Glomerular visceral epithelial cell (primary cell): ENCODE measurements at regions not wholly inside any gene's neighbourhood (a gene's known extent, or its start where the extent isn't known, plus 50 kb on each side); places are given as distances from the start of the nearest gene placed in this dataset.

ENCODE experiments used
- DNase-seq: peaks from one replicate; pipeline ENCODE4 v3.0.0-alpha.2; 2016; ENCODE audit errors: extremely low spot score

DNA sequence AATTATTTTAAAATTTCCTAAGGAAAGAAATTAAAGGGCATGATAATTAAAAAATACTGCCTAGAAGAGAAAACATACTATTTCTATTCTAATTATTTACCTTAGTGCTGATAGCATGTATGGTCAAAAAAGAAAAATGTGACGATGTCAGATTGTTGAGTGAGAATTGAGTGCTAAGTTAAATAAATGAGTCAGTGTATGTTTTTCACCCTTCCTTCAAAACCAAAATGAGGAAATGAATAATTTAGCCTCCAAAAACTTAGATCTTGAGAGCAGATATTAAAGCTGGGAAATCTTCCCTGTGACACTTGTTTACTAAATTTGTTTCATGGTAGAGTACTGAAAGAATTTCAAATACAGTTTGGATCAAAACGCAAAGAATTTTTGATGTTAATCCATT lies 58.6 kb upstream of the NYAP2 start:
- no peak for DNase-seq

DNA sequence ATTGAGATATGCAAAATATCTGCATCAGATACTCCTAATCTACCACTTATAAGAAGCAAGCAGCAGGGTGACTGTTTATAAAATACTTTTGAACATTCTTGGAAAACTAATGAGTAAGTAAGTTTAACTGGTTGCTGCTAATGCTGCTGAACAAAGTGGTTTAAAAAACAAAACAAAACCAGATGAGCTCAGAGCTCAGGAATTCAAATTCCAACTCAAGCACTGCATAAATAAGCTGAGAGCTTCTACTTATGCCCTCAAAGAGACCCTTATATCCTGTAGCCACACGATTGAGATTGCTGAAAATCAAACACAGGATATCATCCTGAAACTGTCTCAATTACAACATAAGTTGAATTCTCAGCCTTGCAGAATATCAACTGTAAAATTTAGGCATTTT lies 62.3 kb upstream of the NYAP2 start:
- peak; percentile 68 for DNase-seq

DNA sequence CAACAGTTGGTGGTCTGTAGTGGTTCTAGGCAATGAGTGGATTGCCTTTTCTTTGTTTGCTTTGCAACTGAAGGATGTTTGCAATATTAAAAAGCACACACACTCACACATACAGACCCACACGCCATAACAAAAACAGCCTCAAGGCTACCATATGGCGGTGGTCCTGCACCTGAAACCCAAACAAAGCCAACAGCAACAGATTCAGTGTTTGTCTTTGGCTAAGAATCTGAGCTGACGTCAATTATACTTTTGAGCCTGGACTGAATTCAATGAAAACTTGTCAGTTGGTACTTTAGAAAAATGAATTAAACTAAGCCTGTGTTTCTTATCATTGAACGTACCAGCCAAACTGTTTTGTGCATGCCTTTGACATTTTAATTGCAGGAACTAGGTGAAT lies 65.0 kb upstream of the NYAP2 start:
- DNase-seq = no peak

DNA sequence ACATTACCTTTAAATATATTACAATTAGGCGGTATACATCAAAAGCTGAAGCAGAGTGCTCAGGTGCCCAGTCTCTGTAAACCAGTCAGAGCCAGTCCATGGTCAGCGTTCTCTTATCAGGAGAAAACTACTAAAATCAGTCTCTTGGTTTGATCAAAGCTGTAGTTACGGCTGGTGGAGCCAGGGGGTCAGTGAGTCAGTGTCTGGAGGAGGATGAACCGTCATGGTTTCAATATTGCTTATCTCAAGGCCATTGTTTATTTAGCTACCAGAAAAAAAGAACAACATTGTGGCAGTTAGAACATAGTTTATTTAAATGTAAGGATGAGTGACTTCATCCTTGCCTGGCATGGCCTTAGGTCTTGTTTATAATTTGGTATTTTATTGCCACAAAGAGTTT lies 71.3 kb upstream of the NYAP2 start:
- peak; percentile 18 for DNase-seq

DNA sequence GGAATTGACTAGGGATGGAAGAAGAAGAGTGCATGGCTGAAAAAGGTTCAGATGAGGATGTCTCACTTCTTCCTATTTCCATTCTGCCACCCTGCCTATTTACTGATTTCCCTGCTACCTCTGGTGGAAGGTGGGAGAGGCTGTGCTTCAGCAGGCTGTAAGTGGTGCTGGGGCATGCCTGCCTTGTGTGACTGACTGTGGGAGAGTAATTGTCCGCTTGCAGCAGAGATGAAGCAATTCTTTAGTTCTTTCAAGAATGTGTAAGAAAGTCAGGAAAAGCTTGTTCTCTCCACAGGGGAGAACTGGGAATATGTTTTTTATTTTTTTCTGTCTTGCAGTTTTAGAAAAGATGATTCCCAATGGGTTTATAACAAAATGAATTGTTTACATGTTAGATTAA lies 72.5 kb upstream of the NYAP2 start:
- no peak for DNase-seq

DNA sequence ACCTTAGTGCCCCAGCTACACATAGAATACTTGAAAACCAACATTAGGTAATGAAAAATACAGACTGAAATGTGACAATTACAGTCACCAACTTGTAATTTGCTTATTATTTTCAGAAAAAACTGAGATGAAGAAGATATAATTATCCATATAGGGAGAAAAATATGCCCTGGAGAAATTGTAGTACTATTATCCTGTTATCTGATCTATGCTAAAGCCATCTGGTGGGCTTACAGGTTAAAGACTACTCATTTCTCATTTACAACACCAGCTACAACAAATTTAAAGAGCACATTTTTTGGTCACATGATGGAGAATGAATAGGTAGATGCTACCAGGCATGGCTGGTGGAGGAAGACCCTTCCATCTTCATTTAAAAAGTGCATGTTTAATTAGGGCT lies 79.6 kb upstream of the NYAP2 start:
- no peak for DNase-seq

DNA sequence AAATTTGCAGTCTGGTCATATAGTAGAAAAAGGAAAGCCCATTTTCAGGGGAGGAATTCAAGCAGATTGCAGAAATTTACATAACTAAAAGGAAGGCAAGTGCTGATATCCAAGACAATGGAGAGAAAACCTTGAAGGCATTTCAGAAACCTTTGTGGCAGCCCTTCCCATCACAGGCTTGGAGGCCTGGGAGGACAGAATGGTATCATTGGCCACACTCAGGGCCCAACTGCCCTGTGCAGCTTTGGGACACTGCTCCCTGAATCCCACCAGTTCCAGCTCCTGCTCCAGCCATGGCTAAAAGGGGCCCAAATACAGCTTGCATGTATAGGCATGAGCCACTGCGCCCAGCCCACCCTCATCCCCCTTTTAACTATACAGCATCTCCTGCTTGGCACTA lies 81.1 kb upstream of the NYAP2 start:
- no peak for DNase-seq

DNA sequence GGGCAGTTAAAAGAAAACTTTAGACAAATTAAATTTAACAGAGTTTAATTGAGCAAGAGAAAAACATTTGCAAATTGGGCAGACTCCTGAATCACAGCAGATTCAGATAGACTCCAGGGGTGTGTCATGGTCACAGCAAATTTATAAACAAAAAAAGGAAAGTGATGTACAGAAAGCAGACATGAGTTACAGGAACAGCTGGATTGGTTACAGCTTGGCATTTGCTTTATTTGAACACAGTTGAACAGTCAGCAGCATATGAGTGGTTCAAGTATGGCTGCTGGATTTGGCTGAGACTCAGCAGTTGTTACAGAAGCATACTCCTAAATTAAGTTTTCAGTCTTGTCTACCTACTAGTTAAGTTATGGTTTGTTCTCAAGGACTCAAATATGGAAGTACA lies 82.3 kb upstream of the NYAP2 start:
- no peak for DNase-seq

DNA sequence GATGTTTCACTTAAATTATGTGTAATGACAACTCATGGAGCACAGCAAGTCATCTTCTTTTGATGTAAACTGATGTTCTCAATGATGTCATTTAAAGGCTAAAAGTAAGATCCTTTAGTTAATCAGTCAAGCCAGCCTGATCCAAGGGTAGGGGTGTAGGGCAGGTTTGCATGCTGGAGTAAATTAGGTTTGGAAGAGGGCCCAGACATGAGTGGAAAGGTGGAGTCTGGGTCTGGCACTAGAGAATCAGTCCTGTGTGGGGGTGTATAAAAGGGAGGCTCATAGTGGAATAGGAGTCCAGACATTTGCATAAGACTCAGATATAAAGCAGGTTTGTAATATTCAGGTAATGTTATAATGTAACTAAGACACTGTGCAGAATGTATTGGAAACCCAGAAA lies 88.8 kb upstream of the NYAP2 start:
- no peak for DNase-seq

DNA sequence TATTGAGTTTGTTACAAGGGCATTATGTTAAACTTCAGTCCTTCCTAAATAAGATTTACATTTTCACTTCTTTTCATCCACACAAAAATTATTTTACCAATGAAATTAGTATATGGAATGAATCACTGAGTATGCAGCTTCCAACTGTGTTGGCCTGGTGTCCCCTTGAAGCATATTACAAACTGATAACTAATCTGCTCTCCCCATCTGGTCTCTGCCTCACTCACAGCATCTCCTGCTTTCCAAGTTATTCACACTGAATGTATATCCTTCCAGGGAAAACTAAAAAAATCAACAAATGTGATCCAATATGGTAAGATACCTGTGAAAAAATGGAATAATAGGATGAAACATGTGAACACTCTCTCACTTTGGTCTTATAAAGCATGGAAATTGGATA lies 90.0 kb upstream of the NYAP2 start:
- no peak for DNase-seq

DNA sequence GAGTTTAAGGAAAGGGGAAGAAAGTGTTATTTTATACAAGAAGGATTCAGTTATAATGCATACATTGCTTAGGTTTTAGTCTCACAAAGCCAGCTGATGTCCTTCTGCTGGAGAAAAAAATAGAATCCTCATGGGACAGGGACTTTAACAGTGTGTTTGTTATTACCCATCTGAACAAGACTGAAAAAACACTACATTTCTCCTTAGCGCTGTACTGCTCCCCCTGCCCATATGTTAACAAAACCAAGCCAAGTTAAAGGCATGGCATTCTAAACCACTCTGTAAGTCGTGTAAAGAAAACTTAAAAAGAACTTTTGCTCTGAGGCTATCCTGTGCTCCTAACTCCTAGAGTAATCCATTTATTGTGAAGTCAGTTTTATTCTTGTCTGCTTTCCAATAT lies 102.6 kb upstream of the NYAP2 start:
- DNase-seq = no peak

DNA sequence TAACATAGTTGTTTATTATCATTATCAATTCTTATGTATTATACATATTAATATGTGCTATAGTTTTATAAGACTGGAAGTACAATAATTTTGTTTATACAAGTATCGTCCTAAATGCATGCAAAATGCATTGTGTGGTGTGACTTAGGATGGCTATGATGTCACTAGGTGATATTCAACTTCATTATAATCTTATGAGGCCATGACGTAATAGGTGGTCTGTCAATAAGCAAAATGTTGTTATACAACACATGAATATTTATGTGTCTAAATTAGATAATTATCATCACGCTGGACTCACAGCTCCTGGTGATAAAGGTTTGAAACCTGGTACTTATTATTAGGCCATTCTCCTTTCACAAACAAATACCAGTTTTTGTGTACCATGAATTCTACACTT lies 104.4 kb upstream of the NYAP2 start:
- DNase-seq = no peak

DNA sequence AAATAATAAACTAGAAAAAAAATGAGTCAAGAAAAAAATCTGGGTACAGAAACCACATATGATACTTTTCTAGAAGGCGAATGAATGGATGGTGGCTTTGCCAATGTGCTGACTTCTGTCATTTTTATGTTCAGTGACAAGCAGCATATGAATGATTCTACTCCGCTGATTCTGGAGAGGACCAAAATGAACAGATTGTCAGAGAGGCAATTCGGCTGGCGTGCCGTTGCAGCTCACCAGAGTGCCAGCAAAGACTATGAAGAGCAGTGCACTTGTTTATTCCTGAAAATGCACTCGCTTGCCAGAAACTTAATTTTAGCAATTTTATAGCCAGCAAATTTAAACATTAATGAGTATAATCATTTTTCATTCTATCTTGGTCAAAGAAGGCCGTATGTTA lies 105.9 kb upstream of the NYAP2 start:
- DNase-seq = no peak

DNA sequence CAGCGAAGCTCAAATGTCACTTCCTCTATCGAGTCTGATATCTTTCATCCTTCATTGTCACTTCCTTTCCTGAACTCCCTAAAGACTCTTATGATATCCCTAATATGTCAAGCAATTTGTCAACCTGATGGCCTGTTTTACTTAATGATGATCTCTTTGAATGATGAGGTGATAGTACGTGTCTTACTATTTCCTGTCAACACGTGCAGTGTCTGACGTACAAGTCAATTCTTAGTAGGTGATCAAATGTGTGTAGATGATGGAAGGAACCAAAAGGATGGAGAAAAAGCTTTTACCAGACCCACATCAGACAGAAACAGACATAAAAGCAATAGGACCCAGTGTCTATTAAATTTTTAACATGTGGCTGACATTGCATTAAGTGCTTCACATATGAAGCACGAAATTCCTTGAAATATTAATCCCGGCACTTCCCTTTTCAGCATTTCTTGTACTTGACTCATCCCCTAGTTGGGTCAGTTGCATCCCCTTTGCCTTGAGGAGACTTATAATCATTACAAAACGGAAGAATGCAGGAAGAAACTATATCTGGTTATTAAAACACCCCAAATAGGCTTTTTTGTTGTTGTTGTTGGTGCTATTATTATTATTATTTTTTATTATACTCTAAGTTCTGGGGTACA lies 108.6 kb upstream of the NYAP2 start:
- peak; percentile 43 for DNase-seq

DNA sequence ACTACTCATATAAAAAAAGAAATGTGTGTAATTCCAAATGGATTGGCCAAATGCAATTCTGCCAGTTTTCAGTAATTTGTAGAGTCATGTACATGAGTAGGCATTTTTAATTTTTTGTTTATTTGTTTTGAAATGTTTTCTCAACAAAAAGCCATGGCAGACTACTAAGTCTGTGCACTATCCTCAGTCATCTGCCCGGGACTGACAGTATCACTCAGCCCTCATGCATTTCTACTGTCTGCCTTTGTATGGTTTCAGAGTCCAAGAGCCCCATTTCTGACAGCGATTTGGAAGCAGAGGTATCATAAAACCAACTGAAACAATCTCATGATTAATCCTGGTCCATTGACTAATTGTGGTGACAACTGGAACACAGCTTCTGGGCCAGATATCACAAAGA lies 109.9 kb upstream of the NYAP2 start:
- DNase-seq = no peak

DNA sequence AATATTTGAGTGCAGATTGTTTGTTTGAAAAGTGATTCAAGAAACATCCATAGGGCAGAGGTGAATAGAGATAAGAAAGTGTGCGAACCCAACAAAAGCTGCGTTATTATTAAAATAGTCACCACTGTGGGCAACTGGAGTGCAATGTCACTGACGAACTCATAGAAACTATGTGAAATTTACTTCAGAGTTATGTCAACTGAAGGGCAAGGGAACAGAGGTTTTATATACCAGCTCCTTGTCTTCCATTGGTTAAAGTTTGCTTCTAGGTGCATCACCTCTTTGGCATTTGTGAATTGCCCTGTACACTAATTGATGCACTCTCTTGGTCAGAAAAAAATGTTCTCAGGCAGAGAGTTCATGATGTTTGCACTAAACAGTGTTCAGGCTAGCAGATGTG lies 110.5 kb upstream of the NYAP2 start:
- DNase-seq = no peak

DNA sequence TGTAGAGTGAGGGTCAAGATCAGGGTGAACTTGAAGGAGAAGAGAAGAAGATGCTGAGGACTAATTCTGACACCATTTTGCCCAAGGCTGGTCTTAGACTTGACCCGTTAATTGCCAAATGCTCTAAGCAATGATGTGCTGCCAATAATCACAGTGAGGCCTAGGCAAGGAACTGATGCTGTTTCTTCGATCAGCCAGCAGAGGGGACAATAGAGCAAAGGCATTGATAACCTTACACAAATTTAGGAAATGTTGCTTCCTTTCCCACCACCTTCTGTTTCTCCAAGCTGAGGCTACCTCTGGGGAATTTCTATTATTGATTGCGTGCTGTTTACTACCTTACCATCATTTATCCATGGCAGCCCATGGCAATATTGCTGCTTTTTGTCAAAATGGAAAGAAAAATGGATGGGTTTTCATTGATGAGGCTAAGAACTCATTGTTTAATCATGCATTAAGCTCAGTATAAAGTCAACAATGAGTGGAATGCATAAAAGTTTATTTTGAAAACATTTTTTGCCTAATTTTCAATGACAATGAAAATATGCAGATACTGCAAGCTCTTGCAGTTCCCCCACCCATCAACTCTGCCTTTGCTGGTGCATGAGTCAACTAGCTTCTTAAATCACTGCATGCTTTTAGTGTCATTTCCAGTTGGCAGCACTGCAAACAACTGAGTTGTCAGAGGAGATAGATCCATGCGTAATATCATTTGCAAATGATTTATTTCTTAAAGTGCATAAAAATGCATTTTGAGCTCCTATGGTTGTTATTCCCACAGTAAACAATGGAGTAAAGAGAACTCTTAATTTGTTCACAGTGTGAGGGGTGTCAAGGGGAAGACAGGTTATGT lies 116.4 kb upstream of the NYAP2 start:
- peak; percentile 47 for DNase-seq

DNA sequence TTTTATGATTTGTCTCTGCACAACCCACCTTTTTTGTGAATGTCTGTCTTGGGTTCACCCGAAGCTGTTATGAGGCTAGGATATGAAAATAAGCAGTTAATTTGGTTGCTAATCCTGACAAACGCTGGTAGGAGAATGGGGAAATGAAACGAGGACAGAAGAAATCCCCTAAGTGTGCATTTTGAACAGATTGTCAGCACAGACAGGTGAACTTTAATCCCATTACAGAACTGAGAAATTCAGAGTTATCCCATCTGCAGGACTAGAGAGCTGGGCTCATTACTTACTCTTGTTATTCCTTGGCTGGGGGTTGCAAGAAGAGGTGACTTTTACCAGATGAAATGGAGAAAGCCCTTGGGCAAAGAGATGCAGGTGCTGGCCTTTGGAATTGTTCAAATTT lies 123.3 kb upstream of the NYAP2 start:
- DNase-seq = no peak

DNA sequence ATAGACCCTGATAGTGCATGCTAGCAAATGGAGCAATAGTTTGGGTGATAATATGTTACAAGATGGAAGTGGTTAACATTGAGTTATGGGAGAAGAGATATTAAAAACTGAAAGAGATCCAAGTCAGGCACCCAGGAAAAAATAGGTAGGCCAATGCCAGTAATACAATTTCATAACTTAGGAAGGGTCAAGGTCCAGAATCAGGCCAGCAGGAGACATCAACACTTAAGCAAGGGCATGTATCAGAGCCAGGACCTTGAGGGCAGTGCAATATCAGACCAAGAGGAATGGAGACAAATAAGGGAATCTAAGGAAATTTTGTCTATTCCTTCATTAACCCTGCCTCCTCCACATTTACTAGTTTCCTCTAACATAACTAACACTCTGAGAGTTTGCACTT lies 124.1 kb upstream of the NYAP2 start:
- no peak for DNase-seq

DNA sequence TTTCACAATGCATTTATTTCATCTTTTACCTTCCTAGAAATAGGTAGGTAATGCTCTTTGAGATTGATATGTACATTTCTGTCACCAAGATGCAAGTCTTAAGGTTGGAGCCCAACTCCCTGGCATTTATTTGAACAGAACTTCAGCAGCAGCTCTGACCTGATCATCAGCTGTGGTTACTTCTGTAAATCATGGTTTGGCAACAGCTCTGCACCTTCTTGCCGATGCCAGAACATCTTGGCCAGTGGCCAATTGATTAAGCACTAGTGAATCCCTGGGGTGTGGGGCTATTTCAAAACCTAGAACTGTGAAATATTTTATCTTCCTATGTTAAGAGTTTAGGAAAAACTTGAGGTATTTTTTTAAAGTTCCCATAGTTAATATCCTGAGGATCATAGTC lies 124.8 kb upstream of the NYAP2 start:
- DNase-seq = peak; percentile 83

DNA sequence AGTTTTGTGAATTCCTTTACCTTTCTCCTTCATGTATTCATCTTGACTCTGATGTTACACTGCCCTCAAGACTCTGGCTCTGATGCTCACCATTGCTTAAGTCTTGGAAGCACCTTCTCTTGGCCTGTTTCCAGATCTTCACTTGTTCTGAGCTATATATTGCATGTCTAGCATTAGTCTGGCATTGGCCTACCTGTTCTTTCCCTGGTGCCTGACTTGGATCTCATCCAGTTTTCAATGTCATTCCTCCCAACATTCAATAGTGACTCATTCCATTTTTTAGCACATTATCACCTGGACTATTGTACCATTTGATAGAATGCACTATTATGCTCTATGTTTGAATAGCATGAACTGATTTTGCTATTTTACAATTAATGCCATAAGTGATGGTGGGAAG lies 127.3 kb upstream of the NYAP2 start:
- DNase-seq = no peak

DNA sequence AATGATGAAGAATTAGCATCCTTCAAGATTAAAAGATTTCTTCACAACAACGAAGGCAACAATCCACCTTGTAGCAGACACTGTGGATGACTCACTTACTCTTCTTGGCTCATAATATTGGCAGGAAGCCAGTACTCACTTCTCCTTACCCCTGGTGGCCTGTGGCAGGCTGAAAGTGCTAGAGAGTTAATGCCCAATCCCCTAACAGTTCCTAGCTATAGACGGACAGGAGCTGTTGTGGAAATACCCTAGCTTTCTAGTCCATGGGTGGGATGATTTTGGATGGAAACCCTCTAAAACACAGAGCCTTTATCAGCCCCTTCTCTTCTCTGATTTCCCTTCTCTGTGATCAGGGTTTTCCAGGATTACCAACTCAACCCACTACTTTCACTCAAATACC lies 128.6 kb upstream of the NYAP2 start:
- peak; percentile 89 for DNase-seq

DNA sequence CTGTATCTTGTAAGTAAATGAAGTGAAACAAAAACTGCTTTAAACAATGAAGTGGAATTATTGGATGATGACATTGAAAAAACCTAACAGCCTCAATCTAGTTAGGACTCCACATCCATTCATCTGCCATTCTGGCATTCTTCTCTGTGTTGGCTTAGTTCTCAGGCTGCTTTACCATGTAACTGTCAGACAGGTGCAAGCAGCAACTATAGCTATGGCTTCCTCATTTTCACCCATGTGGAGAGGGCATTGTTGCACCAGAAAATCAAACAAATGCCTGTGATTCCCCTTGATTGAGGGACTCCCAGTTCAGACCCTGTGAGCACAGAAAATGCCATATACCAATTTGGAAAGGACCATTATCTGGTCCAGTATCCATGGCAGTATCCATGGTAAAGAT lies 129.5 kb upstream of the NYAP2 start:
- DNase-seq = no peak

DNA sequence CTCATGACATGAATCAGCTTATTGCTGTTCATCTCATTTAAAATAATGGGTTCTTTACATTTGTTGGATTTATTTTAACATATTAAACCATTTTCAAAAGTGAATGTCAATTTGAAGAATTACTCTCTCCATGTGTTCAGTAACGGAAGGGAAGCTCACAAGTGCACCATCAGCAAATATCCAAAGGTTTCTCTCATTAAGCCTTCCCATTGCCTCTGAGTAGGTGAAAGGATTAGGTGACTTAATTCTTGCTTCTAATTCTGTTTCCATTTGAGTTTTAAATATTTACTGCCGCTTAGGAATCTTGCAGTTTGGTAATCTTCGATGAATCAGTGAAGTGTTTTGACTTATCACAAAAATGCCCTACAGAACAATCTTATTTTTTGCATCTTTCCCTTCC lies 145.1 kb upstream of the NYAP2 start:
- no peak for DNase-seq
